Astrocyte (in vitro differentiated cells and primary cell): ENCODE measurements at regions not wholly inside any gene's neighbourhood (a gene's known extent, or its start where the extent isn't known, plus 50 kb on each side); places are given as distances from the start of the nearest gene placed in this dataset.
"Not testable (repeated sequence)": the region's sequence is repeated elsewhere in the genome, so short reads cannot be mapped to it uniquely, and the experiment has no call there.

Experiments used
- DNase-seq: peaks from one replicate; pipeline ENCODE4 v3.0.0-alpha.2; 2010; ENCODE audit warnings: low read depth
- FAIRE-seq: peaks from 2 replicates; lab custom pipeline; 2011; peaks lifted over from hg19 to GRCh38; lab: Jason Lieb, UNC
- H2AFZ ChIP-seq: 2 replicates; pipeline ENCODE4 v1.6.0; 2012; ENCODE audit warnings: low read depth, low read length, inconsistent platforms
- H3K27ac ChIP-seq: 2 replicates; pipeline ENCODE4 v1.5.1; 2011; ENCODE audit warnings: low read depth, low read length, inconsistent platforms
- H3K27me3 ChIP-seq: 2 replicates; pipeline ENCODE4 v1.6.0; 2011; ENCODE audit warnings: low read length, inconsistent platforms; ENCODE audit not compliant: insufficient read depth
- H3K36me3 ChIP-seq: 2 replicates; pipeline ENCODE4 v1.5.1; 2011; ENCODE audit warnings: low read length, inconsistent platforms; ENCODE audit not compliant: insufficient read depth
- H3K4me1 ChIP-seq: 2 replicates; pipeline ENCODE4 v1.5.1; 2011; ENCODE audit warnings: low read length, inconsistent platforms; ENCODE audit not compliant: insufficient read depth
- H3K4me2 ChIP-seq: 2 replicates; pipeline ENCODE4 v1.6.0; 2012; ENCODE audit warnings: low read length, inconsistent platforms
- H3K4me3 ChIP-seq: 2 replicates; pipeline ENCODE4 v1.5.1; 2011; ENCODE audit warnings: low read depth, mild to moderate bottlenecking, low read length, inconsistent platforms; ENCODE audit not compliant: insufficient read depth
- H3K79me2 ChIP-seq: 2 replicates; pipeline ENCODE4 v1.6.0; 2012; ENCODE audit warnings: mild to moderate bottlenecking, low read length, inconsistent platforms; ENCODE audit not compliant: insufficient read depth
- H3K9ac ChIP-seq: 2 replicates; pipeline ENCODE4 v1.6.0; 2012; ENCODE audit warnings: mild to moderate bottlenecking, low read length, inconsistent platforms
- H3K9me3 ChIP-seq: 2 replicates; pipeline ENCODE4 v1.5.1; 2012; ENCODE audit warnings: low read depth, mild to moderate bottlenecking, low read length, inconsistent platforms; ENCODE audit not compliant: insufficient read depth
- H4K20me1 ChIP-seq: 2 replicates; pipeline ENCODE4 v1.6.0; 2012; ENCODE audit warnings: low read length, inconsistent platforms; ENCODE audit not compliant: insufficient read depth
- H3K27ac Mint-ChIP-seq: one replicate; pipeline ENCODE4 v1.8.0; 2021; ENCODE audit warnings: mild to moderate bottlenecking, mixed read lengths; ENCODE audit not compliant: unreplicated experiment
- H3K27me3 Mint-ChIP-seq: one replicate; pipeline ENCODE4 v1.8.0; 2021; ENCODE audit warnings: low read depth, mixed read lengths; ENCODE audit not compliant: unreplicated experiment
- H3K36me3 Mint-ChIP-seq: one replicate; pipeline ENCODE4 v1.8.0; 2021; ENCODE audit warnings: low read depth, mixed read lengths; ENCODE audit not compliant: unreplicated experiment
- H3K4me1 Mint-ChIP-seq: one replicate; pipeline ENCODE4 v1.8.0; 2021; ENCODE audit warnings: low read depth, mixed read lengths; ENCODE audit not compliant: unreplicated experiment
- H3K4me3 Mint-ChIP-seq: one replicate; pipeline ENCODE4 v1.8.0; 2021; ENCODE audit warnings: mild to moderate bottlenecking, moderate library complexity, mixed read lengths; ENCODE audit not compliant: unreplicated experiment
- H3K9me3 Mint-ChIP-seq: one replicate; pipeline ENCODE4 v1.8.0; 2021; ENCODE audit warnings: mild to moderate bottlenecking, mixed read lengths; ENCODE audit not compliant: unreplicated experiment
- EZH2 ChIP-seq: IDR thresholded peaks from 2 replicates; pipeline ENCODE4 v1.6.1; 2012; ENCODE audit warnings: mild to moderate bottlenecking, low read length, inconsistent platforms; ENCODE audit not compliant: insufficient read depth
- TF ChIP-seq, protein P1 (sequence below): IDR thresholded peaks from 2 replicates; pipeline ENCODE4 v1.5.1; 2011; ENCODE audit warnings: low read depth, mild to moderate bottlenecking, inconsistent platforms, low read length, moderate library complexity; ENCODE audit not compliant: insufficient read depth

DNA sequence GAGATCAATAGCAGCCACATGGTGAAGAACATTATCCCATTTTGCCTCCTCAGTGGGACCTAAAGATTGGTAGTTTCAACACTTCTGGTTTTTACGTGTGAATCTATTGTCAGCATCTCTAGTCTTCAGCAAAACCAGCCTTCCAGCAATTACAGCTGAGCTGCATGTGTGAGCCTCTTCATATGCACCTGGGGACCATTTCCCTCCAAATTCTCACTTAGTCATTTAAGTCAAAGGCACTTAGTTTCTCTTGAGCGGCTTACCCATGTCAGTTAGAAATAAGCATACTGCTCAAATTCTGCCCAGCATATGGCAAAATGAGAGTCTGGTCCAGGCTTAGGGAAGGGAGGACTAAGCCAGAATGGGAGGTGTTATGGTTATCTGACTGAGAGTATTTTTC, 99.7 kb upstream of the NXPH2 start:
- H3K4me2 ChIP-seq, result no peak overlapping the region
- no peak overlapping the region for H2AFZ ChIP-seq
- H3K79me2 ChIP-seq, result no peaks in the 10 kb centered on the region
- FAIRE-seq (no peak), DNase-seq (no peak)
- Mint-ChIP-seq H3K36me3 (no peaks in the 10 kb centered on the region), H3K27ac (no peak overlapping the region), H3K27me3 (peaks cover 4% of the 10 kb centered on the region), H3K4me3 (no peak overlapping the region), H3K9me3 (no peaks in the 10 kb centered on the region), H3K4me1 (peaks cover 6% of the 10 kb centered on the region)
- no peaks in the 10 kb centered on the region for H4K20me1 ChIP-seq
- H3K36me3 ChIP-seq, result no peaks in the 10 kb centered on the region
- H3K9ac ChIP-seq, result no peak overlapping the region
- no peaks in the 10 kb centered on the region for H3K9me3 ChIP-seq
- no peak overlapping the region for H3K27ac ChIP-seq
- no peak overlapping the region for H3K4me3 ChIP-seq
- no peaks in the 10 kb centered on the region for H3K4me1 ChIP-seq
- H3K27me3 ChIP-seq, result no peaks in the 10 kb centered on the region
- TF ChIP-seq EZH2, result no peak
- TF ChIP-seq, protein P1, sequence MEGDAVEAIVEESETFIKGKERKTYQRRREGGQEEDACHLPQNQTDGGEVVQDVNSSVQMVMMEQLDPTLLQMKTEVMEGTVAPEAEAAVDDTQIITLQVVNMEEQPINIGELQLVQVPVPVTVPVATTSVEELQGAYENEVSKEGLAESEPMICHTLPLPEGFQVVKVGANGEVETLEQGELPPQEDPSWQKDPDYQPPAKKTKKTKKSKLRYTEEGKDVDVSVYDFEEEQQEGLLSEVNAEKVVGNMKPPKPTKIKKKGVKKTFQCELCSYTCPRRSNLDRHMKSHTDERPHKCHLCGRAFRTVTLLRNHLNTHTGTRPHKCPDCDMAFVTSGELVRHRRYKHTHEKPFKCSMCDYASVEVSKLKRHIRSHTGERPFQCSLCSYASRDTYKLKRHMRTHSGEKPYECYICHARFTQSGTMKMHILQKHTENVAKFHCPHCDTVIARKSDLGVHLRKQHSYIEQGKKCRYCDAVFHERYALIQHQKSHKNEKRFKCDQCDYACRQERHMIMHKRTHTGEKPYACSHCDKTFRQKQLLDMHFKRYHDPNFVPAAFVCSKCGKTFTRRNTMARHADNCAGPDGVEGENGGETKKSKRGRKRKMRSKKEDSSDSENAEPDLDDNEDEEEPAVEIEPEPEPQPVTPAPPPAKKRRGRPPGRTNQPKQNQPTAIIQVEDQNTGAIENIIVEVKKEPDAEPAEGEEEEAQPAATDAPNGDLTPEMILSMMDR, result no peak

DNA sequence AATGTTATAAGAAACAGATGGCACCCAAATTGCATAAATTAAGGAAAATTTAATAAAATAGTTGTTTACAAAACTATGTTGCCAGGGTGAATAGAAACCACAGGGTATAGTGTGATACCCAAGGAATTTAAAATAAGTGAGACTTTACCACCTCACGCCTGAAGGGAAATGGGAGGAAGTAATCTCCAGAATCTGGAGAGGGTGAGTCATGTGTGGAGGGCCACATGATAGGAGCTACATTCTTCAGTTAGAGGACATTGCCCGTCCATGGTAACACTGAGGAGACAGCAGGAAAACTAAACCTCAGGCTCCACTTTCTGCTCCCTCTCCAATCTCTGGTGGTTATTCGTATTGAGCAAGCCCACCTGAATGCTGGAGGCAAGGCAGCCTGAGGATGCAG, 97.2 kb upstream of the NXPH2 start:
- Mint-ChIP-seq H3K27me3 (peaks cover 4% of the 10 kb centered on the region), H3K4me3 (no peak overlapping the region), H3K36me3 (no peaks in the 10 kb centered on the region), H3K9me3 (no peaks in the 10 kb centered on the region), H3K4me1 (peaks cover 6% of the 10 kb centered on the region), H3K27ac (no peak overlapping the region)
- no peaks in the 10 kb centered on the region for H3K4me1 ChIP-seq
- no peaks in the 10 kb centered on the region for H3K27me3 ChIP-seq
- no peak overlapping the region for H3K4me3 ChIP-seq
- no peak overlapping the region for H2AFZ ChIP-seq
- H3K4me2 ChIP-seq, result no peak overlapping the region
- H3K79me2 ChIP-seq, result no peaks in the 10 kb centered on the region
- H3K27ac ChIP-seq, result no peak overlapping the region
- no peak for FAIRE-seq
- TF ChIP-seq, protein P1, result no peak
- TF ChIP-seq EZH2, result no peak
- no peaks in the 10 kb centered on the region for H4K20me1 ChIP-seq
- H3K9me3 ChIP-seq, result no peaks in the 10 kb centered on the region
- no peak for DNase-seq
- no peaks in the 10 kb centered on the region for H3K36me3 ChIP-seq
- H3K9ac ChIP-seq, result no peak overlapping the region

DNA sequence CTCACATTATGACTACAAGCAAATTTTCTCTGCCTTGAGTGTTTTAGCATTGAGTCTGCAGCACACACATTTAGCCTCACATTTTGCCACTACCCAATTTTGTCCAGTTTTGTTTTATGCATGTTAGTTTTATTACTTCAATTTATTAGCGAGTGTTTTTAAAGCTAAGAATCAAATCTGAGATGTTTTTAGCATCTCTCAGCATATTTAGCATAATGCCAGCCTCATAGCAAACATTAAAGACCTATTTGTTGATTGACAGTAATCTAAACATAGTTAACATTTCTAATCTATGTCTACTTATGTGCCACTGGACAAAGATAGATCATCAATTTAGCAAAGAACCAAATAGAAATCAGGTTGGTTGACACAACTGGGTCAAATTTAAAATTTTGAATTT, 94.1 kb upstream of the NXPH2 start:
- Histone ChIP-seq H3K4me1 (no peaks in the 10 kb centered on the region), H3K9me3 (no peaks in the 10 kb centered on the region), H4K20me1 (no peaks in the 10 kb centered on the region), H2AFZ (no peak overlapping the region), H3K27me3 (no peaks in the 10 kb centered on the region), H3K9ac (no peak overlapping the region), H3K27ac (no peak overlapping the region), H3K4me3 (no peak overlapping the region), H3K4me2 (no peak overlapping the region), H3K79me2 (no peaks in the 10 kb centered on the region), H3K36me3 (no peaks in the 10 kb centered on the region)
- no peak overlapping the region for H3K27ac Mint-ChIP-seq
- no peaks in the 10 kb centered on the region for H3K36me3 Mint-ChIP-seq
- TF ChIP-seq, protein P1, result no peak
- no peak for TF ChIP-seq EZH2
- FAIRE-seq (no peak), DNase-seq (no peak)
- no peaks in the 10 kb centered on the region for H3K27me3 Mint-ChIP-seq
- H3K4me3 Mint-ChIP-seq, result no peak overlapping the region
- no peaks in the 10 kb centered on the region for H3K9me3 Mint-ChIP-seq
- H3K4me1 Mint-ChIP-seq, result peaks cover 6% of the 10 kb centered on the region

DNA sequence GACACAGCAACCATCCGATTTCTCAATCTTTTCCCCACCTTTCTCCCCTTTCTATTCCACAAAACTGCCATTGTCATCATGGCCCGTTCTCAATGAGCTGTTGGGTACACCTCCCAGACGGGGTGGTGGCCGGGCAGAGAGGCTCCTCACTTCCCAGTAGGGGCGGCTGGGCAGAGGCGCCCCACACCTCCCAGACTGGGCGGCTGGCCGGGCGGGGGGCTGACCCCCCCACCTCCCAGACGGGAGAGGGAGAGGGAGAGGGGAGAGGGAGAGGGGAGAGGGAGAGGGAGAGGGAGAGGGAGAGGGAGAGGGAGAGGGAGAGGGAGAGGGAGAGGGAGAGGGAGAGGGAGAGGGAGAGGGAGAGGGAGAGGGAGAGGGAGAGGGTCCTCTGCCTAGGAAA, 91.9 kb upstream of the NXPH2 start:
- H3K27ac Mint-ChIP-seq, DNase-seq, H2AFZ ChIP-seq, H3K36me3 Mint-ChIP-seq, H3K4me2 ChIP-seq, H3K9me3 Mint-ChIP-seq, H3K9ac ChIP-seq, H3K27me3 ChIP-seq, H3K4me3 Mint-ChIP-seq, H3K27ac ChIP-seq, H3K4me1 Mint-ChIP-seq, H3K27me3 Mint-ChIP-seq, H3K4me3 ChIP-seq, H4K20me1 ChIP-seq, FAIRE-seq, H3K4me1 ChIP-seq, H3K9me3 ChIP-seq, H3K79me2 ChIP-seq, H3K36me3 ChIP-seq: not testable (repeated sequence)
